ENCODE measurements at regions not wholly inside any gene's neighbourhood (a gene's known extent, or its start where the extent isn't known, plus 50 kb on each side); places are given as distances from the start of the nearest gene placed in this dataset.

DNA sequence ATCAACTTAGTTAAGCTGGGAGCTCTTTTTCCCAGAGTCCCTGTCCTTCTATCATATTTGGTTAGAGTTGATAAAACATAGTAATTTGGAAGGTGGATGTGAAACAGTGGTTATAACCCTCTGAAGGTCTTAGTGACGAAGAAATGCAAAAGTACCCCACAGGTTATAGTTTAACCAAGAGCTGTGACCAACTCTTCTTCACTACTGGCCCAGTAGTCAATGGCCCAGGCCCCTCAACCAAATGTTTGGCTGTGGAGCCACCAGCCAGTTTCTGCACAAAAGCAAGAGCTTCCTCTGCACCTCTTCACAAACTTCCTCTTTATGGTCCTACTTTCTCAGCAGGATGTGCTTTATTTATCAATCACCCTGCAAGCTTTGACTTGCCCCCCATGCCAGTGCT, 132.6 kb downstream of the BMP4 start:
- Histone ChIP-seq H2BK12ac (ENCODE audit: low read depth, low read length) (no peak overlapping the region), H3K36me3 (ENCODE audit: control insufficient read depth in 2 of 4, insufficient read depth in 4 of 4, low read length in 3 of 4) (no peaks in the 10 kb centered on the region), H3K23me2 (ENCODE audit: low read depth, low read length) (no peaks in the 10 kb centered on the region), H2AFZ (ENCODE audit: low read length) (no peak overlapping the region), H3K9ac (replicated peaks in 1 of 4; ENCODE audit: extremely low read depth in 1 of 4, low read depth in 3 of 4, low read length in 3 of 4) (no peak overlapping the region), H3K27me3 (replicated peaks in 1 of 4; ENCODE audit: control insufficient read depth in 3 of 4, extremely low read depth in 1 of 4, insufficient read depth in 3 of 4, low read length in 3 of 4) (no peaks in the 10 kb centered on the region), H3K56ac (replicated peaks; ENCODE audit: insufficient read length, low read depth, low read length) (no peak overlapping the region), H3K4me1 (replicated peaks in 1 of 4; ENCODE audit: control insufficient read depth in 3 of 4, insufficient read depth in 4 of 4, low read length in 3 of 4) (no peaks in the 10 kb centered on the region), H4K8ac (ENCODE audit: extremely low read depth, insufficient read depth, low read length) (no peak overlapping the region), H2BK20ac (ENCODE audit: low read length) (no peak overlapping the region), H3K4ac (replicated peaks; ENCODE audit: insufficient read length, low read depth, low read length) (no peak overlapping the region), H3K4me2 (ENCODE audit: insufficient read depth in 1 of 2, low read depth in 2 of 2, low read length in 2 of 2) (no peak overlapping the region), H3K4me3 (ENCODE audit: extremely low read depth in 1 of 4, insufficient read depth in 2 of 4, low read depth in 3 of 4, low read length in 4 of 4) (no peak overlapping the region), H3K27ac (ENCODE audit: low read depth, low read length) (no peak overlapping the region), H3K79me2 (ENCODE audit: control insufficient read depth in 1 of 2, insufficient read depth in 2 of 2, low read length in 2 of 2) (no peaks in the 10 kb centered on the region), H3K23ac (ENCODE audit: insufficient read length) (no peak overlapping the region), H3K14ac (ENCODE audit: insufficient read length) (no peak overlapping the region), H3K9me3 (ENCODE audit: insufficient read depth in 2 of 2, low read depth in 1 of 2, low read length in 1 of 2) (no peaks in the 10 kb centered on the region), H2BK120ac (replicated peaks; ENCODE audit: low read depth, low read length) (no peak overlapping the region), H2BK15ac (ENCODE audit: low read length) (no peak overlapping the region), H4K20me1 (replicated peaks in 1 of 2; ENCODE audit: control insufficient read depth in 1 of 2, insufficient read depth in 2 of 2, low read length in 2 of 2) (no peaks in the 10 kb centered on the region), H4K91ac (replicated peaks; ENCODE audit: insufficient read length, low read length) (no peak overlapping the region), H2AK5ac (ENCODE audit: low read depth, low read length) (no peak overlapping the region), H4K5ac (ENCODE audit: insufficient read length, low read depth, low read length) (no peak overlapping the region), H3K79me1 (ENCODE audit: low read depth, low read length) (no peaks in the 10 kb centered on the region), H2BK5ac (ENCODE audit: low read depth, low read length) (no peak overlapping the region), H3K18ac (ENCODE audit: extremely low read depth, low read length) (no peak overlapping the region)
- WGBS, 2 experiments (ENCODE audit: extremely low coverage in 1 of 2, insufficient coverage in 1 of 2, insufficient read length in 1 of 2, insufficient replicate concordance in 2 of 2, low coverage in 1 of 2, low lambda C conversion rate in 2 of 2, missing lambda C conversion rate in 1 of 2) = 75% methylated on average over 1 of the region's 1 CpG; no CpG with 5 or more reads in 1 of the 2 experiments
- FAIRE-seq (no peak), DNase-seq (ENCODE audit: low read depth in 1 of 2, low spot score in 2 of 2) (no peak)
- ChIA-PET POLR2A (ENCODE audit: partially characterized antibody) (no interaction called here), CTCF (ENCODE audit: partially characterized antibody) (interaction anchor here (2.0 kb wide), 1 partner anchor 286 kb away, joined by 4 read pairs; no protein-coding TSS in a partner anchor)
- no peak for TF ChIP-seq BRCA1 (IDR thresholded peaks at IDR 0.05; ENCODE audit: low read depth, low read length)

All from H1 (cell line).